IPS-20b (cell line): ENCODE measurements at regions not wholly inside any gene's neighbourhood (a gene's known extent, or its start where the extent isn't known, plus 50 kb on each side); places are given as distances from the start of the nearest gene placed in this dataset.
"Not testable (repeated sequence)": the region's sequence is repeated elsewhere in the genome, so short reads cannot be mapped to it uniquely, and the experiment has no call there.

Experiments used
- H3K27ac ChIP-seq: one replicate; pipeline ENCODE4 v1.5.1; 2013; ENCODE audit warnings: low read length
- H3K27me3 ChIP-seq: 2 replicates; pipeline ENCODE4 v1.6.1; 2013; ENCODE audit warnings: mild to moderate bottlenecking, low read length, inconsistent platforms; ENCODE audit not compliant: insufficient read depth
- H3K36me3 ChIP-seq: 2 replicates; pipeline ENCODE4 v1.6.1; 2013; ENCODE audit warnings: low read depth, mild to moderate bottlenecking, inconsistent platforms, low read length, moderate library complexity; ENCODE audit not compliant: insufficient read depth
- H3K4me1 ChIP-seq: 2 replicates; pipeline ENCODE4 v1.6.1; 2013; ENCODE audit warnings: mild to moderate bottlenecking, control low read depth, inconsistent platforms, low read length, moderate library complexity; ENCODE audit not compliant: insufficient read depth
- H3K4me3 ChIP-seq: 2 replicates; pipeline ENCODE4 v1.5.1; 2013; ENCODE audit warnings: mild to moderate bottlenecking, low read length, inconsistent platforms
- H3K9ac ChIP-seq: 2 replicates; pipeline ENCODE4 v1.6.1; 2013; ENCODE audit warnings: low read depth, mild to moderate bottlenecking, inconsistent platforms, low read length, moderate library complexity
- H3K9me3 ChIP-seq: 2 replicates; pipeline ENCODE4 v1.6.1; 2013; ENCODE audit warnings: mild to moderate bottlenecking, low read depth, low read length, inconsistent platforms; ENCODE audit not compliant: insufficient read depth

DNA sequence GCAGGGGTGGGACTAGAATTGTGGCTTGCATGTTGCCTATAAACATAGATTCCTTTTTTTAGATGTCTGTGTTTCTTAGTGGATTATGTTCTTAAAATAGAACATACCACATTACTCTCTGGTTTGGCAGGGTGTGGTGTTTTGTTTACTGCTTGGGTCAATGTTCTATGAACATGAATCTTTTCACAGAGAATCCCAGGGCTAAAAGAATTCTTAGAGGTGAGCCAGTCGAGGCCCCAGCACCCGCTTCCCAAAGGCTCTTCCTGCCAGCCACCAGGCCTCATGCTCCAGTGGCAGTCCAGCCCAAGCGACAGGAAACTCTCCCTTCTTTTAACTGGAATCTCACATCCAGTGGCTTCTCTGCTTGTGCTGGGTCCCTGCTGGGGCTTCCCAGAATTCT is 126.6 kb downstream of the C9orf152 start:
- H3K4me1 ChIP-seq = no peaks in the 10 kb centered on the region; the same call in 1 of the 2 replicates
- no peak overlapping the region for H3K4me3 ChIP-seq
- no peaks in the 10 kb centered on the region for H3K27me3 ChIP-seq
- H3K36me3 ChIP-seq = no peaks in the 10 kb centered on the region
- no peaks in the 10 kb centered on the region for H3K9me3 ChIP-seq
- H3K9ac ChIP-seq = no peak overlapping the region
- no peak overlapping the region for H3K27ac ChIP-seq

DNA sequence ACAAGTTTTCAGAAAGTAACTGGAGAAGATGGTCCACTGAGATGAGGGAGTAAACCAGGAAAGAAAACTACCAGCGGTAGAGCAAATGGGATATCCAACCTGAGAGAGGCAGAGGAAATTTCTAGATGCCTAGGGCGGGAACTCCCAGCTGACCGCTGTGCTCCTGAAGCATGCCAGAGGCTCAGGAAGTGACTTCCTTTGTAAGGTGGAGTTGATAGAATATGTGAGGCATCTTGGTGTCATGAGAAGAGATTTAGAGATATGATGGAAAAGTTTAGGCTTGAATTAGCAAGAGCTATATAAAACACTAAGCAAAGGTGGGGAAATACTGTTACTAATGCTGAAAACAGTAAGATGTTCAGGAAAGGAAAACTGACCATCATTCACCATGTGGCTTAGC is 124.1 kb downstream of the C9orf152 start:
- Histone ChIP-seq H3K4me3 (no peak overlapping the region), H3K27ac (no peak overlapping the region), H3K27me3 (no peaks in the 10 kb centered on the region), H3K9ac (no peak overlapping the region), H3K36me3 (no peaks in the 10 kb centered on the region), H3K4me1 (no peaks in the 10 kb centered on the region; the same call in 1 of the 2 replicates), H3K9me3 (no peaks in the 10 kb centered on the region)

DNA sequence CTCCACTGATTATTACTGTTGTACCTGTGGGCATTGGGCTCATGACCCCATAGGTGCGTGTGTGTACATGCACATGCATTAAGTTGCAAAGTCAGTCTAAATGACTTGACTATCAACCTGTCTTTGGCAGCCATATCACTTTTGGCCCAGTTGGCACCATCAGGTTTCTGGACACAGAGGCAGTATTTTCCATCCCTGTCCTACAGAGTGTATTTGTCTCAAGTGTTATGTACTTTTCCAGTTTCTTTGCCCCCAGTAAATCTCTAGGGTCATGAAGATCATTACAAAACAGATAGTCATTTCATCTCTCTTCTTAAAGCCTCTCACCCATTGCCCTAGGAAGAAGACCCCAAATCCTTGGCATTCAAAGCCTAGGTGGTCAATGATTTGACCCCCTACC is 121.4 kb downstream of the C9orf152 start:
- H3K9ac ChIP-seq = no peak overlapping the region
- no peaks in the 10 kb centered on the region for H3K4me1 ChIP-seq
- no peaks in the 10 kb centered on the region for H3K36me3 ChIP-seq
- no peaks in the 10 kb centered on the region for H3K9me3 ChIP-seq
- H3K4me3 ChIP-seq = no peak overlapping the region
- no peaks in the 10 kb centered on the region for H3K27me3 ChIP-seq
- H3K27ac ChIP-seq = no peak overlapping the region

DNA sequence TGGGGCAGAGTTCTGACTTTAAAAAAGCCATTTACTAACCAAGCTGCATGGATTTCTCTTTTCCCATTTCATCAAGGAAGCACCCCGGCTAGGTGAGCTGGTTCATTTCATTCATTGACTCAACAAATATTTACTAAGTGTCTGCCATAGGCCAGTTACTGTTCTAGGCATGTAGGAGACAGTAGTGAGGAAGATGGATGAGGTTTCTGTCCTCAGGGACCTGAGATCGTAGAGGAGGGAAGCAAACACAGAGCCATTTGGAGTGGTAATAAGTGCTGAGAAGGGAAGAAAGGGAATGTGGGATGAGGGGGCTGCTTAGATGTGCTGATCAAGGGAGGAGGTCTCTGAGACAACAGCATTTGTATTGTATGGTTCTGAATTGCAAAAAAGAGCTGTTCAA is 120.4 kb downstream of the C9orf152 start:
- Histone ChIP-seq H3K4me1 (no peaks in the 10 kb centered on the region), H3K9ac (no peak overlapping the region), H3K27me3 (no peaks in the 10 kb centered on the region), H3K4me3 (no peak overlapping the region), H3K36me3 (no peaks in the 10 kb centered on the region), H3K27ac (no peak overlapping the region), H3K9me3 (no peaks in the 10 kb centered on the region)

DNA sequence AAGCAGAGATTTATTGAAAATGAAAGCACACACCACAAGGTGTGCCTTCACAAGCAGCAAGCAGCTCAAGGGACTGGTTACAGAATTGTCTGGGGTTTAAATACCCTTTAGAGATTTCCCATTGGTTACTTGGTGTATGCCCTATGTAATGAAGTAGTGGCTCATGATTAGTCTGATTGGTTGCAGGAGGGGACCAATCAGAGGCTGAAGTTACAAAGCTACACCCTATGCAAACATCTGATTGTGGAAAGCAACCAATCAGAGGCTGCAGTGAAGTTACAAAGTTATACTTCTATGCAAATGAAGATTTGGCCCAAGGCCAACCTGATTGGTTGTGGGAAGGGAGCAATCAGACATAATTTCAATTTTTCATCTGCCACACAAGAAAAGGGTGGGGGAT is 119.9 kb downstream of the C9orf152 start:
- Histone ChIP-seq H3K27ac (no peak overlapping the region), H3K9me3 (no peaks in the 10 kb centered on the region), H3K4me3 (no peak overlapping the region), H3K9ac (no peak overlapping the region), H3K27me3 (no peaks in the 10 kb centered on the region), H3K4me1 (no peaks in the 10 kb centered on the region), H3K36me3 (no peaks in the 10 kb centered on the region)

DNA sequence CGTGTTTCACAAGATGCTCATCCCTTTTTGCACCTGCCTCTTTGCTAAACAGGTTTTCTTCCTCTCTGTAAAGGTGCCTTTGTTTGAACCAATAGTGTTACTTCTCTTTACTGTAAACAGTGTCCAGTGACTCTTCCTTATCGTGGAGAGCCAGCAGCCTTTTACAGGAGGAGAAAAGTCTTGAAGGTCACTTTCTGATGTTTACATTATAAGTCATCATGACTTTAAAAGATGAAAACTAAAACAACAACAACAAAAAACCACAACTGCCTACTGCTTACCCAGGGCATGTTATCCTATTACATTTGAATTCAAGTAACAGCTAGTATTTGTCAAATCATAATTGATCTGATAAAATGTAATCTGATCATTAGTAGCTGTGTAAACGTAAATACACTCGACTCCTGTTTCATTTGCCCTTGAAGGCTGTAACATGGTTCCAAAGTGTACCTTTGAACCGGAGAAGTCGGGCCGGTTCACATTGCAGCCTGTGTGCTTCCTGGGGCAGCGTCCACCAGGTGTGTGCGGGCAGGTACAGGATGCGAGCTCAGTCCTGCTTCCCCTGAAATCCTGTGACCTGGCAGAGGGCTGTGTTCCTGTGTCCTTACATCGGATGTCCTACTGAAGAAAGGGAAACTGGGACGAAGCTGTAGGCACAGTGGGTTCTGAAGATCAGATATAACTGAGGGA is 118.1 kb downstream of the C9orf152 start:
- Histone ChIP-seq H3K4me1 (peaks cover 5% of the 10 kb centered on the region), H3K9ac (no peak overlapping the region), H3K36me3 (no peaks in the 10 kb centered on the region), H3K27me3 (no peaks in the 10 kb centered on the region), H3K4me3 (no peak overlapping the region), H3K27ac (no peak overlapping the region), H3K9me3 (no peaks in the 10 kb centered on the region)

DNA sequence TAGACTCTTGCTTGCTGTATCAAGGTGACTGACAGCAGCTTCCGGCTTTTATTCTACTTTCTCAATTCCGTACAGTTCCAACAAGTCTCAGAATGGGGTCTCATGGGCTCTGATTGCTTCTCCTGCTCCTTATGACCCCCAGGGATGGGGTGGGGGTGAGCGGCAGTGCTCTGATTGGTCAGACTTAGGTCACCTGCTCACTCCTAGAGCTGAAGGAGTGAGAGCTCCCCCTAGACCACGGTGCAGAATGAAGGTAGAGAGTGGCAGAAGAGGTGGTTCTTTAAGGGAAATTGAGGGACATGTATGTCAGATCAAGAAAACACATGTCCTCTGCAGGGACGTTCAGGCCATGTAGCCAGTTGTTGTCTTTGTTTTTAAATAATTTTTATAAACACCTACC is 115.2 kb downstream of the C9orf152 start:
- H3K4me3 ChIP-seq = no peak overlapping the region
- H3K4me1 ChIP-seq = peaks cover 13% of the 10 kb centered on the region
- no peaks in the 10 kb centered on the region for H3K9me3 ChIP-seq
- H3K27ac ChIP-seq = no peak overlapping the region
- H3K36me3 ChIP-seq = no peaks in the 10 kb centered on the region
- H3K9ac ChIP-seq = no peak overlapping the region
- H3K27me3 ChIP-seq = no peaks in the 10 kb centered on the region

DNA sequence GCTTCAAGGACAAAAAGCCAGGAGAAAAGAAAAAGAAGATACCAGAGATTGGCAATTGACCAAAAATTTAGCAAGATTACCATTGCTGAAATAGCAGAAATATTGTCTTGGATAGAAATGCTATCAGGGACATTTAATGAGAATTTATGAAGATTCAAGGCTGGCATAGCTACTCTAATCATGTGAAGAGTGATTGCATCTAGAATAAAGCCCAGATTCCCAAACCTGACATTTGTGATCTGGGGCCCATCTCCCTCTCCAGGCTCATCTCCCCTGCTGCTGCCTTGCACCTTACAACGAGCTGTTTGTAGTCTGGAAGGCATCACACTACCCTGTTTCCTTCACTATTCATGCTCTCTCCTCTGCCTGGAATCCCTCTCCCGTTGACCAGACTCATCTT is 114.5 kb downstream of the C9orf152 start:
- Histone ChIP-seq H3K27me3 (no peaks in the 10 kb centered on the region), H3K9me3 (no peaks in the 10 kb centered on the region), H3K9ac (no peak overlapping the region), H3K36me3 (no peaks in the 10 kb centered on the region), H3K4me1 (peaks cover 13% of the 10 kb centered on the region), H3K4me3 (no peak overlapping the region), H3K27ac (no peak overlapping the region)

DNA sequence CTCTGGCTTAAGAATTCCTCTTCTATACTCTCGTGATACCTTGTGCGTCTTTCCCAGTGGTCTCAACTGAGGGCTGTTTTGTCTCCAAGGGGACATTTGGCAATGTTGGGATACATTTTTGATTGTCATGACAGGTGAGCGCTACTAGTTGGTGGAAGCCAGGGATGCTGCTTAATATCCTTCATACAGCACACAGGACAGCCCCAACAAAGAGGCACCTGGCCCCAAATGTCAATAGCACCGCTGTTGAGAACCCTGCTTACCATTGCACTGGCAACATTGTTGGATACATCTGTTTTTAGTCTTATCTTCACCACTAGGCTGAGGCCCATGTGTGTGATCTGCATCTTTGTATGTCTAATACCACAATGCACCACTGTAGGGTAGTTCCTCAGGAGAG is 114.1 kb downstream of the C9orf152 start:
- Histone ChIP-seq H3K4me3 (no peak overlapping the region), H3K9ac (no peak overlapping the region), H3K27me3 (no peaks in the 10 kb centered on the region), H3K9me3 (no peaks in the 10 kb centered on the region), H3K36me3 (no peaks in the 10 kb centered on the region), H3K27ac (no peak overlapping the region), H3K4me1 (peaks cover 13% of the 10 kb centered on the region)

DNA sequence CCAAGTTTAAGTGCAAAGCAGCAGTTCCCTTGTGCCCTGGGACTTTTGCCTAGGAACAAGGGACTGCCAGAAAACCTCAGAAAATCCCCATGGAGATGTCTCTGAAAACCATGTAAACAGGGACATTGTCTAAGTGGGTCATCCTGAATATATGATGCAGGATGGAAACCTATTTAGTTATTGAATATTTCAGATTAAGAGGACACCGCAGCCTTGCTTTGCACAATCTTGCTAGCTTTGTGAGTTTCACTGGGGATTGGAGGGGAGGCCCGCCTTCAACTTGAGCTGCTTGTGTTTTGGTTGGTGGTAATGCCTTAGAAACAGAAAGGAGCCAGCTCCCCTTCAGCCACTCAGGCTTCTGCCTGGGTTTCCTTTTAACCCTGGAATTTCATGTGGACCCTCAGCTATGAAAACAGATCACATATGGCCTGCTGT is 112.8 kb downstream of the C9orf152 start:
- no peaks in the 10 kb centered on the region for H3K27me3 ChIP-seq
- no peaks in the 10 kb centered on the region for H3K36me3 ChIP-seq
- peak overlapping the region; percentile 46 for H3K27ac ChIP-seq
- peaks cover 22% of the 10 kb centered on the region for H3K4me1 ChIP-seq
- H3K9ac ChIP-seq = no peak overlapping the region
- H3K9me3 ChIP-seq = no peaks in the 10 kb centered on the region
- H3K4me3 ChIP-seq = no peak overlapping the region

DNA sequence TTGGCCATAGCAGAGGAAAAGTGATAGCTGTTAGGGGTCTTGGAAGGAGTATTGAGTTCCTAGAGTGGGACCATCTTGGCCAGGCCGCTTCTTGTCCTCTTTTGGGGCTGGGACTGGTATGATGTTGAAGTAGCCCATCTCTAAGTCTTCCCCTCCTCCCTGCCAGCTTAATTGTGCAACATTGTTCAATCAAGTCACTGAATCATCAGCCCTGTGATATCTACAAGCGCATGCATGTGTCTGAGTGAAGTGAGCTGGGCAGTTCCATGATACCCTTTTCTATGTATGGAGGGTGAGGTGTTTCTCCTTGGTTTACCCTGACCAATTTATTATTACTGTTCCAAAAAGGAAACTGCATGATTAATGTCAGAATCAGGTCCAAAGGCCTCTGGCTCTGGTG is 112.2 kb downstream of the C9orf152 start:
- 0 out of 2 replicates have a peak, but pooled peaks cover 4% of the 10 kb centered on the region for H3K36me3 ChIP-seq
- no peak overlapping the region for H3K27ac ChIP-seq
- no peak overlapping the region for H3K9ac ChIP-seq
- no peak overlapping the region for H3K4me3 ChIP-seq
- H3K4me1 ChIP-seq = peaks cover 26% of the 10 kb centered on the region
- H3K27me3 ChIP-seq = no peaks in the 10 kb centered on the region
- H3K9me3 ChIP-seq = no peaks in the 10 kb centered on the region

DNA sequence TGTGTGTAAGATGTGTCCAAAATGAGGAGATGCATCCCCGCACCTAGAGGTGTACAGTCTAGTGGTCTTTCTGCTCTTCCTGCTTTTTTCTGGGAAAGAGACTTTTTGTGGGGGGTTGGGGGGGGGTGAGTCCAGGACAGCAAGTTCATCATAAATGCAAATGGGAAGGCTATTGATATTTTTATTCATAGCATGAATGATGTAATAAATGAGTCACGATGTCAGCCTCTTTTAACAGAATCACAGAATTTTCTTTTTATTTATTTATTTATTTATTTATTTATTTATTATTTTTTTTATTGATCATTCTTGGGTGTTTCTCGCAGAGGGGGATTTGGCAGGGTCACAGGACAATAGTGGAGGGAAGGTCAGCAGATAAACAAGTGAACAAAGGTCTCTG is 111.3 kb downstream of the C9orf152 start:
- H3K4me3 ChIP-seq, H3K27ac ChIP-seq, H3K9ac ChIP-seq, H3K27me3 ChIP-seq, H3K9me3 ChIP-seq, H3K36me3 ChIP-seq: not testable (repeated sequence)
- peaks cover 30% of the 10 kb centered on the region for H3K4me1 ChIP-seq
